H1 (cell line): ENCODE measurements at regions not wholly inside any gene's neighbourhood (a gene's known extent, or its start where the extent isn't known, plus 50 kb on each side); places are given as distances from the start of the nearest gene placed in this dataset.
A peak's percentile ranks its signal among the peaks of the same experiment; 100 is the strongest.

Experiments
- CHD7 ChIP-seq: fragments of 300-600 bp; sonication (generic); IDR thresholded peaks from 2 replicates; pipeline ENCODE4 v1.7.1; 2012; ENCODE audit warnings: low read length, moderate library complexity, mild to moderate bottlenecking, inconsistent platforms; ENCODE audit not compliant: insufficient replicate concordance
- SP2 ChIP-seq: IDR thresholded peaks from 2 replicates; pipeline ENCODE4 v1.6.1; 2012; ENCODE audit warnings: mild to moderate bottlenecking, low read length, inconsistent platforms
- TEAD4 ChIP-seq: IDR thresholded peaks from 2 replicates; pipeline ENCODE4 v1.6.1; 2012; ENCODE audit warnings: low read depth, low read length, inconsistent platforms, mixed read lengths

- TF ChIP-seq CHD7 = peak; percentile 73
- no peak for TF ChIP-seq TEAD4
- TF ChIP-seq SP2 = no peak
Measured at GRCh38 chr10:130395248-130395936, 259.2 kb downstream of the GLRX3 start (continued).
